GM18507 (cell line): ENCODE measurements at regions not wholly inside any gene's neighbourhood (a gene's known extent, or its start where the extent isn't known, plus 50 kb on each side); places are given as distances from the start of the nearest gene placed in this dataset.
A peak's percentile ranks its signal among the peaks of the same experiment; 100 is the strongest.
"Not testable (repeated sequence)": the region's sequence is repeated elsewhere in the genome, so short reads cannot be mapped to it uniquely, and the experiment has no call there.

Experiments
- DNase-seq: peaks from one replicate; pipeline ENCODE4 v3.0.0; 2011; ENCODE audit warnings: low read depth; ENCODE audit not compliant: insufficient read length; ENCODE audit errors: extremely low spot score
- FAIRE-seq: peaks from 2 replicates; lab custom pipeline; 2011; peaks lifted over from hg19 to GRCh38; lab: Jason Lieb, UNC

DNA sequence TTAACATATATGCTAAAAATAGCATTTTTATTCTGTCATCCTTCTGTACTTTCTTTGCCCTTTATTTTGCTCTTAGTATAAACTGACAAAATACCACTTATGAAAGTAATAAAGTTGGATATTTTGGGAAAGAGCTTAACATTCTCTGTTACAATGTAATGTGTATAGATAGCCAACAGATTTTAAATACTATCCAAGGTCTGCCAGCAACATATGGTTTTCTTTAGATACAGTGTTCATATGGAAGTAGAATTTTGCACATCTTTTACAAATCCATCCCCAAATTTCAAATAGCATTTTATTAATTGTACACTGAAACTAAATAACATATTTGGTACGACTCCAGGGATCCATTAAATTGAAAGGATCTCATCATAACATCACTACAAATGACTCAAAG lies 268.6 kb upstream of the PCDH18 start:
- FAIRE-seq (no peak), DNase-seq (no peak)

DNA sequence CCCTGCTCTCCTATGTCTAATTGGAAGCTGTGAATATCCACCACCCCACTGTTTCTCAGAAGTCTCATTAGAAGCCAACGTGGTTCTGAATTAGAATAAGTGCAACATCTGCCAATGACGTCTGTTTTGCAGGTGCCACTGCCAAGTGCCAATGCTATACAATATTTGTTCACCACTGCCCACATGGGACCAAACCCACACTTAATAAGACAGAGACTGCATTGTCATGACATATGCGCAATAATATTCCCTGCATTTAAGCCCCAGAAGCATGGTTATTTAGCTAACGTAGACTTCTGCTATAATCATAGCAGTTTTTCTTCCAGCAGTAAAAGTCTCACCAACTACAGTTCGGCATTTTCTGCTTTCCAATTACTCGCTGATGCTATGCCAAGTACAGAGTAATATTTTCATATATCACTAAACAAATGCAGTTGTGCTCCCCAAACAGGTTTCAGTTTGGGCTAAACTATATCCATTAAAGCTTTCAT lies 262.5 kb upstream of the PCDH18 start:
- DNase-seq = no peak
- no peak for FAIRE-seq

DNA sequence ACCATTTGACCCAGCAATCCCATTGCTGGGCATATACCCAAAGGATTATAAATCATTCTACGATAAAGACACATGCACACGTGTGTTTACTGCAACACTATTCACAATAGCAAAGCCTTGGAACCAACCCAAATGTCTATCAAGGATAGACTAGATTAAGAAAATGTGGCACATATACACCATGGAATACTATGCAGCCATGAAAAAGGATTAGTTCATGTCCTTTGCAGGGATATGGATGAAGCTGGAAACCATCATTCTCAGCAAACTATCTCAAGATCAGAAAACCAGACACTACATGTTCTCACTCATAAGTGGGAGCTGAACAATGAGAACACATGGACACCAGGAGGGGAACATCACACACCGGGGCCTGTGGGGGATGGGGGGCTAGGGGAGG lies 257.0 kb upstream of the PCDH18 start:
- FAIRE-seq, DNase-seq: not testable (repeated sequence)

DNA sequence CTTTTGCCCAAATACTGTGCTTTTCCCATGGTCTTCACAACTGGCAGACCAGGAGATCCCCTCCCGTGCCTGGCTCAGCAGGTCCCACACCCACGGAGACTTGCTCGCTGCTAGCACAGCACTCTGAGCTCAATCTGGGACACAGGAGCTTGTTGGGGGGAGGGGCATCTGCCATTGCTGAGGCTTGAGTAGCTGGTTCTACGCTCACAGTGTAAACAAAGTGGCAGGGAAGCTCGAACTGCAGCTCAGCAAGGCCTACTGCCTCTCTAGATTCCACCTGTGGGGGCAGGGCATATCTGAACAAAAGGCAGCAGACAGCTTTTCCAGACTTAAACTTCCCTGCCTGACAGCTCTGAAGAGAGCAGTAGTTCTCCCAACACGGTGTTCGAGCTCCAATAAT lies 251.6 kb upstream of the PCDH18 start:
- DNase-seq, FAIRE-seq: not testable (repeated sequence)

DNA sequence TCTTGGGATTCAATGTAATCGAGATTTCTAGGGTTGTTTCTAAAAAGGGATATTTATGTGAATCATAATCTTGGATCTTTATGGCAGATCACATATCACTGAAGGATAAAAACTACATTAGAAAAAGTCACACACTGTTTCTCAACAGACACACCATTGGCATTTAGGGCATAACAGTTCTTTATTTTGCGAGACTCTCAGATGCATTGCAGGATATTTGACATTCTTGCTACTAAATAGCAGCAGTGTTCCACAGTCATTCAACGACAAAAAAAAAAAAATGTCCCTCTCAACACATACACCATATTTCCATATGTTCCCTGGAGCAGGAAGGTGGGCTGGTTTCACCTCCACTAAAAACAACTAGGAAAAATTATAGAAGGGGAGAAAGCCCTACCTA lies 243.4 kb upstream of the PCDH18 start:
- DNase-seq (no peak), FAIRE-seq (no peak)

DNA sequence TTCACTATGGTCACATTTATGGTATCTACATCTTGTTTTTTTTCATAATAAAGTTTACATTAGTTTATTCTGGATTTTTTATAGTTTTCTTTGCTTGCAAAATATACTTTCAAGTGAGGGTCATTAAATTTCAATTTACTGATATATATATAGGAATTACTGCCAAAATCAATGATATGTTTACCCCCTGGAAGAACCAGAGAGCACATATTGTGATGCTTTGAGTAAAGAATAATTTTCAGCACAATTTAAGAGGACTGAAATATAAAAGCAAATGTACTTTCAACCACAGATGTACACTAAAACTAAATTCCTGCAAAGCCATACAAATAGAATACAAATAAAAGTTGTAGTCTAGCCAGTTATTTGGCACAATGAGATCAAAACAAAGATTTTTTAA lies 242.2 kb upstream of the PCDH18 start:
- DNase-seq (no peak), FAIRE-seq (no peak)

DNA sequence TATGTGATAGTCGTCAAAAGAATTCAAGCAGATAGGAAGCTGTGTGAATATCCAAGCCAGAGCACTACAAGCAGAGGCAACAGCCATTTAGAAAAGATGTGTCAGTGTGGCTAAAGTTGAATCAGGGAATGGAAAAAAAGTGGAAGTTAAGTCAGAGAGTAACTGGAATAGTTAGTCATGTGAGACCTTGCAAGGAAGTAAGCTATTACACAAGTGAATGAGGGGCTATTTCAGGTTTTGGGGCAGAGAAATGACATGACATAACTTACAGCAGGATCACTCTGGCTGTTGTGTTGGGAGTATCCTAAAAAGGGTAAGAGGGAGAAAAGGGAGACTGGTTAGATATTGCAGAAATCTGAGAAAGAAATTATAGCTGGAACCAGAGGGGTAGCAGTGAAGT lies 236.6 kb upstream of the PCDH18 start:
- no peak for FAIRE-seq

DNA sequence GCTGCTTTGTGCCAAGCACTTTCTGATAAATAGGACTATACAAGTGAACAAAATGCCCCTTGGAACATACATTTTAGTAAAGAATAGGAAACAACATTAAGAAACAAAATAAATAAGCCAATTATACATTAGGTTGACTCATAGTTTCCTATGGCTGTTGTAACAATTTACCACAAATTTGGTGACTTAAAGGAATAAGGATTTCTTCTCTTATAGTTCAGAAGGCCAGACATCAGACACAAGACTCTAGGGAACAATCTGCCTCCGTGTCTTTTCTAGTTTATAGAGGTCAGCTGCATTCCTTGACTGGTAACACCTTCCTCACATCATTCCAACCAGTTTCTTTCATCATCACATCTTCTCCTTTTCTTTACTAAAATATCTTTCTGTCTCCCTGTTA lies 235.9 kb upstream of the PCDH18 start:
- no peak for DNase-seq
- FAIRE-seq = no peak

More for the DNA sequence above, 236.6 kb upstream of the PCDH18 start:
- DNase-seq = no peak

DNA sequence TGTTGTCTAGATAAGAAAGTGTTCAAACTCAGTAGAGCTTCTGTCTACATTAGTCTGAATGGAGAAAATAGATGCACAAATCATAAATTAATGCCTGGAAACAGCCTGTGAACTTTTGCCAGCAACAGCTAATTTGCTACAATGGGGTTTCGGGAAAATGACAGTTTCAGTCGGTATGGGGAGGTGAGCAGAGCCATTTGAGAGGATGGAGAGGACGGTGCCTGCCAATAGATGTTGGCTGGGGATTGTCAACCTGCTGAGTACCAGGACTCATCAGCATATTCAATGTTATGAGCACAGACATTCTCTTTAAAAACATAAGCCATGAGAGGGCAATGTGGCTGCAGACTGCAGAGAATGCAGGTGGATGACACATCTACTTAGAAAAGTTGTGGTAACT lies 230.3 kb upstream of the PCDH18 start:
- DNase-seq = no peak
- no peak for FAIRE-seq

DNA sequence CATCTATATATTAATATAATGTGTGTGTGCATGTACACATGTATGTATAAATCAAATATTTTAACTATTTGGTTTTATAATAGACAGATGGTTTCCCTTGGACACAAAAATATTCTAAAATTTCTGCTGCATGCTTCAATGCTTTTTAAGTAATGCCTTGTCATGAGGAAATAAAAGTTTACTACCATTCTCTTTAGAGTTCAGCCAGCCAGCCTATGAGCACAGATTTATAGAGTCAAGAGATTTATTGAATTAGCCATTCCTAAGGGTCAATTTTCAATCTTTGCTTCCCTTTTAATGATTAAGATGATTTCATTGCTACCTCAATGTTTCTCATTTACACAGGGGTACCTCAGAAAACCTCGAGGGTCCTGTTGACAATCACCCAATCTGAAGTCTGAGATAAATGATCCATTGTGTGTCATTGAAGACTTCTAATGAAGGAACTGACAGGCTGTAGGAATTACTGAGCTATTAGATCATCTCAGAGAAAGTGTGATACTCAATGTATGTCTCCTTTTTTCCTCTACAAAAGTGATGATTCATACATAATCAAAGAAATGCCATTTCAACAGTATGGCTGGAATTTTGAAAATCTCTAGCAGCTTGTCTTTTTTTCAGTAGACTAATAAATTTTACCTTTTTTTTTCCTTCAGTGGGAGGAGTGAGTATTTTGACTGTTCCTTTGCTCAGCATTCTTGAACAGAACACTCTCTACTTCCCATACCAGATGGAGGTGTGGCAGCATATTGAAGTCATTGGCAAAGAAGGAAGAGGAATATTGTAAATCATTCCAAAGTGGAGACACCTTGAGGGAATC lies 222.6 kb upstream of the PCDH18 start:
- no peak for FAIRE-seq
- no peak for DNase-seq

DNA sequence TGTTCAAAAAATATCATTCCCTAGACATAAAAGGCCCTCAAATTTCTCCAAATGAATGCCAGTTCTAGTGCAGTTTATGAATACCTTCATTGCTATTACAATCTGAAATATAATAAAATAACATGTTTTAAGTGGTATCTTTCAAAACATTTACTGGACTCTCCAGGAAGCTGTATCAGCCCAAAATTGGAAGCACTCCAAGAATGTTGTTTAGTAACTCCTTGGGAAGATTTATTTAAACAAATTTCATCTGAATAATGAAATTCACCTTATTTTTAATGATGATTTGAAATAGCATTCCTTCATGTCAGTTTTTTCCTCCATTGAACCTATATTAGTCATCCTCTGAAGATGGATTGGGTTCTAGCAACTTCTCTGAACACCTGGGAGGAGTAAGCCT lies 217.2 kb upstream of the PCDH18 start:
- no peak for DNase-seq
- FAIRE-seq = no peak

DNA sequence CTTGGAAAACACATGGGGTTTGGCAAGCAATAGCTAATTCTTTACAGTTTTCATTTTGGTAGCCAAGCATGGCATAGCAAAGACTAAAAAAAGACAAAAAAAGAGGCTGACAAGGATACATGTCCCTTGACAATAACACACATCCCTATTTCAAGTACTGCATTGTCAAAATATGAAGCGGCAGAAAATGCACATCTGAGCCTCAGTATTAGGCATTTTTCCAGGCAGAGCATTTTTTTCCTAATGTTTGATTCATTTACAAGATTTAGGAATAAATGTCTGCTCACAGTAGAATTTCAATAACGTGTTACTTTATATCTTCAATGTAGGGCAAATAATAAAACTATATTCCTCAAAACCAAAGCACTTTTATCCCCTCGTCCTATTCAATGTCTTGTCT lies 216.3 kb upstream of the PCDH18 start:
- DNase-seq (no peak), FAIRE-seq (no peak)

DNA sequence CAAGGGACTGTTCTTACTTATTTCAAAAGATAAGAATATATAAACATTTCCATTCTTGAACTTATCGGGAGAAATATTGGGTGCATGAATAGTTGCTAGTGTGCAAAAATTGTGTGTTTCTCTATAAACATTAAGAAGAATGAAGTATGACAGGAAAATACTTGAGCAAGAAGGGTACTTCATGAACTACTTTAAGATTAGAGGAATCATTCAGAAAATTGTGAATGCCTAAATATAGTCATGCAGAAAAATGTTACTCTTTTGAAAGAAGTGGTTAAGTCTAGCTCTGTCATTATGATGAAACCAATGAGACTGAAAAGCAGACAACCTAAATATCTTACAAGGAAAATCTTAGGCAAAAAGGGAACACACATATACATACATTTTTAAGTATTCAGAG lies 207.8 kb upstream of the PCDH18 start:
- FAIRE-seq (no peak), DNase-seq (no peak)

DNA sequence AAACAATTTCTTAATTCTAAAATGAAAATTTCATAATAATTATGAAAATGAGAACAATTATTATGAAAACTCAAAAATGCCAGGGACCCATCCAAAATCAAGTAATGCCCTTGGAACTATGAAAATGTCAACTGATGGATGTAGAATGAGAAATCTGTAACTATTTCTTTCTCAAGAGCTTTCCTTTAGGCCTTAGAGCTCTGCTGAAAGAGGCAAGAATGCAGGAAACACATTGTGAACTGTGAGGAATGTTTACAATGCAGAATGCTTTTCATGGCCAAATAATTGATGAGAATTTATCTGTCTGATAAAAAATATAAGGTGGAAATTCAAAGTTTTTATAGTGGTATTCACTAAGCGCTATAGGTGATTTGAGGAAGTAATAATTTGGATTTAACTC lies 207.1 kb upstream of the PCDH18 start:
- no peak for FAIRE-seq

DNA sequence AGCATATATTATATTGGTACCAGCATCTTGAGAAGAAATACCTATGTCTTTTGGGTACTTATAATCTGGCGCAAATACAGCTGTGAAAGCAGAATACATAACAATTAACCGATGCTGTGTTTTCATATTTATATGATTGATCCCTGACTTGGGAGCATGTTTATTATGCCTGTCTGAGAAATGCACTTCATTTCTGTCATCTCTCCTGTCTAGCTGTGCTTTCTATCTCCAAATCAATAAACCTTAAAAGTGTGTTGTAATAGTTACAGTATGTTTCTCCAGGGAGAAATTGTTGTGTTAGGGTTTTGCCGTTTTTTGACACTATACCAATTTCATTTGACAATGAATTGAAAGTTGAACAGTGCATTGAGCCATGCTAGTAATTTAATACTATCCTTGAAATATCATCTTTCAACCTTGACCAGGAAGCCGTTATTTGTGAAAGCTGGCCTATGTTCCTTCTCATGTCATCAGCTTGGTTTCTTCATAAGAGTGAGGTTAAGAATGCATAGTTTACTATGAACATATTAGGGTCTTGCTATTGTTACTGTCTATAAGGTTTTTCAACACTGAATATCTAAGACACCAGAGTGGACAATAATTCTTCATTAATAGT lies 206.2 kb upstream of the PCDH18 start:
- DNase-seq (no peak), FAIRE-seq (no peak)

More for the DNA sequence above, 207.1 kb upstream of the PCDH18 start:
- no peak for DNase-seq

DNA sequence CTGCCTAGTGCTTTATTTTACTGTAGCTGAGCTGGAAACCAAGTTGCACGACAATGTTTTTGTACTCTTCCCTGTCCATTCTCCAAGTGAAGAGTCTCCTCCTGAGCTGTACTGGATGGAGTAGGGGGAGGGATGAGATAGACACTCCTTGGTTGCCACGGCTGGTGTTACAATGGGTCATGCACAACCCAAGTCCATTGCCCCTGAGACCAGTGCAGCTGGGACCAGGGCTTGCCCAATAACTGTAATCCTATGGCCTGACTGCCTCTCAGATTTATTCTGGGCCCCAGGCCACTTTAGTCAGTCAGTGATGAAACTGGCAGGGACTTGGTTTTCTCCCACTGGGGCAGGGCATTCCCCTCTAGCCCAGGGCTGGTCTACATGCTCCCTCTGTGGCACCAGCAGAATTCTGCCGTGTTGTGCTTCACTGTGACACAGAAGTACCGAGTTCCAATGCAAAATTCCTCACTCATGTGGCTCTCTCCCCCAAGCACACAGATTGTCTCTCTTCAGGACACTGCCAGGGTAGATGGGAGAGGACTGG lies 203.3 kb upstream of the PCDH18 start:
- FAIRE-seq = no peak
- no peak for DNase-seq

DNA sequence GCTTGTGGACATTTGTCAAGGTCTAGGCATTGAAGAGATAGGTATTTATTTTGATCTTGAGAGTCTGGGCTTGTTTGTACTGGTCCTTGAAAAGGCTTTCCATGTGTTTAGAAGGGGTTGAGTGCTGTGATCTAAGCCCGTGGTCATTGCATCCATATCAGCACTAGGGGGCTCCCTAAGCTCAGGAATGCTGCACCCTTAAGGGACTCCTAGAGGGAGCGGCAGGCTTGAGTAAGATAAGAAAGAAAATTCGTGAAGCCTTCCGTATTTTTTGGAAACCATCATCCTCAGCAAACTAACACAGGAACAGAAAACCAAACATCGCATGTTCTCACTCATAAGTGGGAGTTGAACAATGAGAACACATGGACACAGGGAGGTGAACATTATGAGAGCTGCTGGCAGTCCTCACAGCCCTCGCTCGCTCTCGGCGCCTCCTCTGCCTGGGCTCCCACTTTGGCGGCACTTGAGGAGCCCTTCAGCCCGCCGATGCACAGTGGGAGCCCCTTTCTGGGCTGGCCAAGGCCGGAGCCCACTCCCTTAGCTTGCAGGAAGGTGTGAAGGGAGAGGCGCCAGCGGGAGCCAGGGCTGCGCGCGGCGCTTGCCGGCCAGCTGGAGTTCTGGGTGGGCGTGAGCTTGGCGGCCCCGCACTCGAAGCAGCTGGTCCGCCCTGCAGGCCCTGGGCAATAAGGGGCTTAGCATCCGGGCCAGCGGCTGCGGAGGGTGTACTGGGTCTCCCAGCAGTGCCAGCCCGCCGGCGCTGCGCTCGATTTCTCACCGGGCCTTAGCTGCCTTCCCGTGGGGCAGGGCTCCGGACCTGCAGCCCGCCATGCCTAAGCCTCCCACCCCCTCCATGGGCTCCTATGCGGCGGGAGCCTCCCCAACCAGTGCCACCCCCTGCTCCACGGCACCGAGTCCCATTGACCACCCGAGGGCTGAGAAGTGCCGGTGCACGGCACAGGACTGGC lies 201.2 kb upstream of the PCDH18 start:
- peak; percentile 1 for DNase-seq
- FAIRE-seq = not testable (repeated sequence)

DNA sequence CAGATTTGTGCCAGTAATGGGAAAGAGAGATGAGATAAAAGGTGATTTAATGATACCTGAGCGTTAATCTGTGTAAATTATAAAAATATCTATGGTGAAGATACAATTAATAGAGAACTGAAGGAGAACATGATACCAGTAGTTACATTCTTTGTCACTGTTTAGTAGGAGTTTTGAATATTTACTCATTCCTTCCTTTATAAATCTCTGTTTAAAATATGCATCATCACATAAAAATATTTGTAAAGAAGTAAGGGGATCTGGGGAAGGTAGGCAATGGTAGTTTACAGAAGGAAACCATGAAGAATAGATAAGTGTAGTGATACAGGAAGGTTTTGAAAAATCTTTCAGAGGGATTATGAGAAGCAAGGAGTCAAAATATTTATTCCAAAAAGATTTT lies 190.6 kb upstream of the PCDH18 start:
- no peak for DNase-seq
- FAIRE-seq = no peak

DNA sequence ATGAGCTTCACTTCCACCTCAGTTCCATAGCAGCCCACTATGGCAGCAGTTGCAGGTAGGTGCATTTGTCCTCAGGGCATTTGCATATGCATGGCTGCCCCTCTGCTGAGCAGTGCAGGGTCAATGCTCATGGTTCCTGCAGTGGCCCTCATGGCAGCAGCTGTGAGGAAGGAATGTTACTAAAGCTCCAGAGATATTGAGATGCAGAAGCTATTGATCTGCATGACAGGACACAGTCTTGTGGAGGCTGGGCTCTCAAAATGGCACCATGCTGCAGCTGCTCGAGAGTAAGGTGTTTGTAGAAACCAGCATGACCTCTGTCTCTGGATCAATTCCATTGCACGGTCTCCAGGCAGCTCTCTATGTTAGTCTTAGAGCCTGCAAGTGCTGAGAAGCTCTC lies 179.2 kb upstream of the PCDH18 start:
- no peak for FAIRE-seq
- DNase-seq = no peak

DNA sequence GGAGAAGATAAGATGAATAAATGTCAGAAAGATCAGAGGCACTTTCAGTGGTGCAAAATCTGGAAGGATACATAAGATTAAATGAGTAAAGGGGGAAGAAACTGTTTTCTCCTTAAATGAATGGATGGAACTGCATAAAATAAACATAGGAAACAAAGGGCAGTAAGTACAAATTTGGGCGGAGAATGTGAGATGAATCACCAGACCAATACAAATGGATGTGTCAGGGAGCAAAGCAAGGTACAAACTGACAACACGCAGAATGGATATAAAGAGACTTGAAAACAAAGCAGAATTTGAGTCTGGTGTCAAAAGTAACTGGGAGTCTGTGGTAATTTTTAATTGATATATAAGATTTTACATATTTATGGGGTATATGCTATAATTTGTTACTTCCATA lies 175.3 kb upstream of the PCDH18 start:
- FAIRE-seq = no peak
- no peak for DNase-seq
